Erythroblast (primary cell): ENCODE measurements at regions not wholly inside any gene's neighbourhood (a gene's known extent, or its start where the extent isn't known, plus 50 kb on each side); places are given as distances from the start of the nearest gene placed in this dataset.

ENCODE experiments used
- GATA1 ChIP-seq: IDR thresholded peaks from 2 replicates; pipeline ENCODE4 v1.6.1; 2011; ENCODE audit warnings: low read depth, mild to moderate bottlenecking, control low read depth, low read length, moderate library complexity
- POLR2A ChIP-seq: IDR thresholded peaks from 2 replicates; pipeline ENCODE4 v1.6.1; 2011; ENCODE audit warnings: mild to moderate bottlenecking, low read length

DNA sequence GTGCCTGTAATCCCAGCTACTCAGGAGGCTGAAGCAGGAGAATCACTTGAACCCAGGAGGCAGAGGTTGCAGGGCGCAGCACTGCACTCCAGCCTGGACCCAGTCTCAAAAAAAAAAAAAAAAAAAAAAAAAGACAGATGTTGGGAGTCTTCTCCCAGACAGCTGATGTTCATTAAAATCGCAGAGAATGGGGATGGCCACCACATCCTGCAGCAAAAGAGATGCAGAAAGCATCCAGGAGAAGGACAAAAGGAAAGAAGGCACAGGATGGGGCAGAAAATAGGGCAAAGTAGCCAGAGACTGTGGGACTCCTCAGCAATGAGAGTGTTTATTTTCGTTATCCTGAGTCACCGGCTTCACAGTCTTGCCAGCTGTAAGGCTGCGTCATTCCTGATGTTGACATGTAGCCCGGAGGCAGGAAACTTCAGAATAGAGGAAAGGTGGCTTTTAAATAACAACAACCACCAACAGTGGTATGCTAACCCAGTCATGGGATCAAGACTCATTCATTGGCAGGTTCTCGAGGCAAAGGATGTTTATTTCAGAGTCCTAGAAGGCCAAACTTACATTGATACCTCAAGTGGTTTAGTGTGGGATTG, 149.5 kb upstream of the SVIL start:
- TF ChIP-seq POLR2A (no peak), GATA1 (no peak)
